ENCODE measurements at regions not wholly inside any gene's neighbourhood (a gene's known extent, or its start where the extent isn't known, plus 50 kb on each side); places are given as distances from the start of the nearest gene placed in this dataset.

DNA sequence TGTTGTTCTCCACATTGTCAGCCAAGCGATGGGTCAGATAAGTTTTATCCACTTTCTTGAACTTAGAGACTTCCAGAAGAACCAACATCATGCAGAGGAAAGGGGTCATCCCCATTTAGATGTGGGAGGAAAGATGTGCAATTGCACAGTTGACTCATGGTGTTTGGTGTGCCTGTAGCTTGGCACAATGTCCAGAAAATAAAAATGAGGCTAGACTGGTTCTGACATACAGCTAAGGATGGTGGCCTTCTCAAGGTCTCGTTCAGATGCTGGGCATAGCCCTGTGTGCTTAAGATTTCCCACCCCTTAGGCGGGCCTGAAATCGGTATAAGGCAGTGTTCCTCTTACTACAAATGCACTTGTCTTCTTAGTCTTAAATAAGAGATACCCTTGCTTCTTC is 101.1 kb downstream of the PCDH7 start:
- CTCF ChIA-PET: no interaction called here
- H3K4me1 Mint-ChIP-seq (ENCODE audit: low read depth, unreplicated experiment): no peaks in the 10 kb centered on the region
- H3K36me3 Mint-ChIP-seq (ENCODE audit: insufficient read depth, unreplicated experiment): no peaks in the 10 kb centered on the region
- no peak for DNase-seq
- H3K27me3 Mint-ChIP-seq (ENCODE audit: insufficient read depth, unreplicated experiment): no peaks in the 10 kb centered on the region
- TF ChIP-seq, protein P1, sequence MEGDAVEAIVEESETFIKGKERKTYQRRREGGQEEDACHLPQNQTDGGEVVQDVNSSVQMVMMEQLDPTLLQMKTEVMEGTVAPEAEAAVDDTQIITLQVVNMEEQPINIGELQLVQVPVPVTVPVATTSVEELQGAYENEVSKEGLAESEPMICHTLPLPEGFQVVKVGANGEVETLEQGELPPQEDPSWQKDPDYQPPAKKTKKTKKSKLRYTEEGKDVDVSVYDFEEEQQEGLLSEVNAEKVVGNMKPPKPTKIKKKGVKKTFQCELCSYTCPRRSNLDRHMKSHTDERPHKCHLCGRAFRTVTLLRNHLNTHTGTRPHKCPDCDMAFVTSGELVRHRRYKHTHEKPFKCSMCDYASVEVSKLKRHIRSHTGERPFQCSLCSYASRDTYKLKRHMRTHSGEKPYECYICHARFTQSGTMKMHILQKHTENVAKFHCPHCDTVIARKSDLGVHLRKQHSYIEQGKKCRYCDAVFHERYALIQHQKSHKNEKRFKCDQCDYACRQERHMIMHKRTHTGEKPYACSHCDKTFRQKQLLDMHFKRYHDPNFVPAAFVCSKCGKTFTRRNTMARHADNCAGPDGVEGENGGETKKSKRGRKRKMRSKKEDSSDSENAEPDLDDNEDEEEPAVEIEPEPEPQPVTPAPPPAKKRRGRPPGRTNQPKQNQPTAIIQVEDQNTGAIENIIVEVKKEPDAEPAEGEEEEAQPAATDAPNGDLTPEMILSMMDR (IDR thresholded peaks at IDR 0.05; ENCODE audit: insufficient read depth in 1 of 2, low read depth in 1 of 2, low read length in 1 of 2, severe bottlenecking in 1 of 2, unreplicated experiment in 1 of 2): no peak
- no peaks in the 10 kb centered on the region for H3K27me3 ChIP-seq (replicated peaks; ENCODE audit: control insufficient read depth, insufficient read depth, low read length)
- intact Hi-C loops (cut with micrococcal nuclease; ENCODE audit: unreplicated experiment): no loop called here
- H3K4me3 Mint-ChIP-seq (ENCODE audit: unreplicated experiment): no peak overlapping the region
- POLR2A ChIA-PET: no interaction called here
- H3K4me1 ChIP-seq: no peaks in the 10 kb centered on the region
- H3K9me3 Mint-ChIP-seq (ENCODE audit: unreplicated experiment): no peaks in the 10 kb centered on the region
- H3K4me3 ChIP-seq (ENCODE audit: low read depth, low read length): no peak overlapping the region
- H3K36me3 ChIP-seq (ENCODE audit: control insufficient read depth, insufficient read depth, low read length): no peaks in the 10 kb centered on the region
- no peaks in the 10 kb centered on the region for H3K9me3 ChIP-seq
- BruUV-seq (replicated peaks): no TSS peak
- no peak overlapping the region for H3K27ac Mint-ChIP-seq (ENCODE audit: unreplicated experiment)

- Histone ChIP-seq H3K27me3 (replicated peaks; ENCODE audit: control insufficient read depth, insufficient read depth, low read length) (no peaks in the 10 kb centered on the region), H3K4me1 (no peaks in the 10 kb centered on the region), H3K9me3 (no peaks in the 10 kb centered on the region), H3K36me3 (ENCODE audit: control insufficient read depth, insufficient read depth, low read length) (no peaks in the 10 kb centered on the region), H3K4me3 (ENCODE audit: low read depth, low read length) (no peak overlapping the region)
- no peaks in the 10 kb centered on the region for H3K9me3 Mint-ChIP-seq (ENCODE audit: unreplicated experiment)
- no TSS peak for BruUV-seq (replicated peaks)
- no peaks in the 10 kb centered on the region for H3K27me3 Mint-ChIP-seq (ENCODE audit: insufficient read depth, unreplicated experiment)
- H3K36me3 Mint-ChIP-seq (ENCODE audit: insufficient read depth, unreplicated experiment): no peaks in the 10 kb centered on the region
- CTCF ChIA-PET: no interaction called here
- H3K27ac Mint-ChIP-seq (ENCODE audit: unreplicated experiment): no peak overlapping the region
- intact Hi-C loops (cut with micrococcal nuclease; ENCODE audit: unreplicated experiment): no loop called here
- TF ChIP-seq, protein P1 (IDR thresholded peaks at IDR 0.05; ENCODE audit: insufficient read depth in 1 of 2, low read depth in 1 of 2, low read length in 1 of 2, severe bottlenecking in 1 of 2, unreplicated experiment in 1 of 2): no peak
- H3K4me3 Mint-ChIP-seq (ENCODE audit: unreplicated experiment): no peak overlapping the region
- no peaks in the 10 kb centered on the region for H3K4me1 Mint-ChIP-seq (ENCODE audit: low read depth, unreplicated experiment)
- POLR2A ChIA-PET: no interaction called here
- no peak for DNase-seq
Measured at GRCh38 chr4:30821859-30822612, 101.9 kb downstream of the PCDH7 start.

- TF ChIP-seq, protein P1 (IDR thresholded peaks at IDR 0.05; ENCODE audit: insufficient read depth in 1 of 2, low read depth in 1 of 2, low read length in 1 of 2, severe bottlenecking in 1 of 2, unreplicated experiment in 1 of 2): no peak
- ChIA-PET POLR2A (no interaction called here), CTCF (no interaction called here)
- Histone ChIP-seq H3K36me3 (ENCODE audit: control insufficient read depth, insufficient read depth, low read length) (no peaks in the 10 kb centered on the region), H3K9me3 (no peaks in the 10 kb centered on the region), H3K4me1 (no peaks in the 10 kb centered on the region), H3K27me3 (replicated peaks; ENCODE audit: control insufficient read depth, insufficient read depth, low read length) (no peaks in the 10 kb centered on the region), H3K4me3 (ENCODE audit: low read depth, low read length) (no peak overlapping the region)
- no peak for DNase-seq
- Mint-ChIP-seq H3K36me3 (ENCODE audit: insufficient read depth, unreplicated experiment) (no peaks in the 10 kb centered on the region), H3K9me3 (ENCODE audit: unreplicated experiment) (no peaks in the 10 kb centered on the region), H3K4me1 (ENCODE audit: low read depth, unreplicated experiment) (no peaks in the 10 kb centered on the region), H3K27me3 (ENCODE audit: insufficient read depth, unreplicated experiment) (no peaks in the 10 kb centered on the region), H3K4me3 (ENCODE audit: unreplicated experiment) (no peak overlapping the region), H3K27ac (ENCODE audit: unreplicated experiment) (no peak overlapping the region)
- BruUV-seq (replicated peaks): no TSS peak
- intact Hi-C loops (cut with micrococcal nuclease; ENCODE audit: unreplicated experiment): no loop called here
Measured at GRCh38 chr4:30822911-30823551, 102.9 kb downstream of the PCDH7 start.

All from Caco-2 (cell line).